Stimulated activated CD8-positive, alpha-beta memory T cell treated with anti-CD3 and anti-CD28 coated beads, Interleukin-4, amount 100 ng/mL, for 48 hours (primary cell): ENCODE measurements at regions not wholly inside any gene's neighbourhood (a gene's known extent, or its start where the extent isn't known, plus 50 kb on each side); places are given as distances from the start of the nearest gene placed in this dataset.

Experiments
- DNase-seq: peaks from one replicate; pipeline ENCODE4 v3.0.0-alpha.2; 2020

DNA sequence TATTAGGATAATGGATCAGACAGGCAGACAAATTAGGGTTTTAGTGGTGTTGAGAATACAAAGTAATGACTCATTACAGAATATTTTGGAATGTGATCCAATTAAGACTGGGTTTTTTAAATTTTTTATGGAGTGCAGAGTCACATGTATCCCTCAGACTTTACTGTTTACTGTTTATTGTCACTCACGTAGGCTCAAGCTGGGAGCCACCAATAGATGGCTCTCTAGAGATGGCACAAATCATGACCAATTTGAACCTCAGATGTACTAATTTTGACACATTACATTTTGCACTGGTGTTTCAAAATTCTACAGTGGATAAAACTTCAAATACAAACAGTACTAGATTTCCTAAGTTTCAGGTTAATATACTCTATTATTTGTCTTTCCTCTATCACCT, 53.6 kb upstream of the ANO3 start:
- DNase-seq, result no peak
